Occipital lobe (tissue), 1 donor: ENCODE measurements at regions not wholly inside any gene's neighbourhood (a gene's known extent, or its start where the extent isn't known, plus 50 kb on each side); places are given as distances from the start of the nearest gene placed in this dataset.

Source experiments
- DNase-seq: peaks from one replicate; lab custom pipeline; 2025; lab: John Stamatoyannopoulos, UW

DNA sequence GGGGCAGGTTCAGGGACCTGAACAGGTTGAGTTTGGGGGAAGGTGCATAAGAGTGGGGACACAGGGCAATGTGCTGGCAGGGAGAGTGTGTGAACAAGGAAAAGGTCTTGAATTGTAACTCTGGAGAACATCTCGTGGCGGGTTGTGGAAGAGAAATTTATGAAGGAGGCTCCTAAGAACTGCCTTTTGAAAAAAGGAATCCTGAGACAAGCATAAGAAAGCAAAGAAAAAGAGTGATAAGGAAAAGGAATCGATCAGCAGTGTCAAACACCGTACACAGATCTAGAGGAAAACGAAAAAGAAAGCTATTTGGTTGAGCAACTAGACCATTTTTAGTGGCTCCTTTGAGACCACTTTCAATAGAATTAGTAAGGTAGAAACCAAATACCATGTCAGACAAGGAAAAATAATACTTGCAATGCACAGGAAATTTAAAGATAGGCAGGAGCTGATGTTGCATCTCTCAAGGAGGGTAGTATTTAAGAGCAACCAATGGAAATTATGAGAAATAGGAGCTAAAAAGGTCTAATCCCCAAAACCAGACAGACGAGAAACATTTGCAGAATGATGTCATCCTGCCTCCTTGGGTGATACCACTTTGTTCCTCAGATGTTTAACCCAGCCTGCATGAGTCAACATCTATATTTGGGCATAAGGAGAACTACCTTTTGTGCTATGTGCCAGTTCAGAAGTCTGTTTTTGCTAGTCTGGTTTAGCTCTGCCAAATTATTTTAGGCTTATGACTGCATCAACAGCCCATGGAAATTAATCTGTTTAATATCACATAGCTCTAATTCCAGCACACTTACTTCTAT is 64.5 kb upstream of the STK38L start:
- no peak for DNase-seq

DNA sequence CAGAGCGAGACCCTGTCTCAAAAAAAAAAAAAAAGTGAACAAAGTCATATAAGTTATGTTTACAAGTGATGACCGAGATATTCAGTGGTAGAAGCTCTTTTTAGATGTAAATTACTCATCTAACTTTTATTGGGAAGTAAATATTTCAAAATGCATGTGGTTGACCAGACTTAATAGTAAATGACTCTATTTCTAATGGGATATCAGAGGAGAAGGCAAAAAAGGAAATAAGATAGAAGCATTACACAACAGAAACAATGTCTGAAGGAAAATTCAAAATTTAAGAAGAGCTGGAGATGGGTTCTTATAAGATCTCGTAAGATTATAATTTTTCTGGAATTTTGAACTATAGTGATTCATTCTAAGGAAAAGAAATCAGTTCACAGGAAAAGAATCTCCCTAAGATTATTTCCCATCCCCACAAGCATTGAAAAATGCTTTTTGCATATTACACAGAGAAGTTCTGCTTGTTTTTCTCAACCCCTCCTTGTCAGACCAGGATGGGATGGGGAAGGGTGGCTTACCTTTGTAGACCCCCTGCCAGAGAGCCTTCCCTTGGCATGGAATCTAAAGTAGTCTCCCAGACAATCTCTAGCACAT is 63.1 kb upstream of the STK38L start:
- no peak for DNase-seq

DNA sequence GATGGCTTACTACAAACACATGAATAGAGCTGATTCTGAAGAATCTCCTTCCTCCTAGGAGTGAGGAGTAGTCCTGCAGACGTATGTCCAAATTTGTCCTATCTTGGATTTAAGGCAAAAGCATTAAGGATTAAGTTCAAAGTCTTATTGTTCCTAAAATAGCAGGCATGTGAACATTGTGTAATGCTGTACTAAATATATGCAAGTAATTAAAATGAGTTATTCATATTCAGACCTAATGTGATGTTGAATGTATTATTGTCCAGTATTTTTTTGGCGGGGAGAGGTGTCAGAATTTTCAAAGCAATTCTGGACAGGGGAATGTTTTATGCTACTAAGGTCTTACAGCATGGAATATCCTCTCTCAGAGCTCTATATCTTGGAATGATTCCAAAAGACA is 60.7 kb upstream of the STK38L start:
- no peak for DNase-seq

DNA sequence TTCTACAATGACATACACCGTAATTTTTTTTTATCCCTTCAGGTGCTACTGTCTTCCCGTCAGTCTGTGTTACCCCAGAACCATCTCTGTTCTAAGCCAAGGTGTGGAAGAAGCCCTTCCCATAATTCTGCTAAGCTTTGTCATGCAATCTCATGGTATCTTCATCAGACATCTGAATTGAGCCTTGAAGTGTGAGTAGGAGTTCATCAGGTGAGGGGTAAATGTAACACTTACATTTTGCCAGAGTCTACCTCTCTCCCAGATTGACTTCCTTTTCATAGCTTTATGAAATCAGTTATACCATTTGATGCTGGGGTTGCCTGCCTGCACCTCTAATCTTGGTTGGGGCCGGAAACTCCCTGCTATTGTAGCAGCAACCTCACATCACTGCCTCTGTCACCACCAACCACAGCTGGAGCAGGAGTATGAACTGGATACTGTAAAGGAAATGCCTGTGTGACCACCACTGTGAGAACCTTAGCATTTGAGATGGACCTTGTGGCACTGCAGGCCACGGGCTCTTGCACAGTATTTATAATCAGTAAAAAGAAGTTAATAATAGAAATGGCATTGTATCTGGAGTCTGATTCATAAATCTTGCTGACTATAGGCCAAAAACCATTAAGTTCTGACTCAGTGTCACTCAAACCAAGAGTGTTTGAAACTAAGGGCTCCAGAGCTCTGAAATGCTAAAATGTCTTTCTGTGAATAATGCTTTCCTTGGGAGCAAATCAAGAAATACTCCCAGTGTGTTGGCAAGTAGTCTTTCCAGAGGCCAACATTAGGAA is 58.7 kb upstream of the STK38L start:
- no peak for DNase-seq

DNA sequence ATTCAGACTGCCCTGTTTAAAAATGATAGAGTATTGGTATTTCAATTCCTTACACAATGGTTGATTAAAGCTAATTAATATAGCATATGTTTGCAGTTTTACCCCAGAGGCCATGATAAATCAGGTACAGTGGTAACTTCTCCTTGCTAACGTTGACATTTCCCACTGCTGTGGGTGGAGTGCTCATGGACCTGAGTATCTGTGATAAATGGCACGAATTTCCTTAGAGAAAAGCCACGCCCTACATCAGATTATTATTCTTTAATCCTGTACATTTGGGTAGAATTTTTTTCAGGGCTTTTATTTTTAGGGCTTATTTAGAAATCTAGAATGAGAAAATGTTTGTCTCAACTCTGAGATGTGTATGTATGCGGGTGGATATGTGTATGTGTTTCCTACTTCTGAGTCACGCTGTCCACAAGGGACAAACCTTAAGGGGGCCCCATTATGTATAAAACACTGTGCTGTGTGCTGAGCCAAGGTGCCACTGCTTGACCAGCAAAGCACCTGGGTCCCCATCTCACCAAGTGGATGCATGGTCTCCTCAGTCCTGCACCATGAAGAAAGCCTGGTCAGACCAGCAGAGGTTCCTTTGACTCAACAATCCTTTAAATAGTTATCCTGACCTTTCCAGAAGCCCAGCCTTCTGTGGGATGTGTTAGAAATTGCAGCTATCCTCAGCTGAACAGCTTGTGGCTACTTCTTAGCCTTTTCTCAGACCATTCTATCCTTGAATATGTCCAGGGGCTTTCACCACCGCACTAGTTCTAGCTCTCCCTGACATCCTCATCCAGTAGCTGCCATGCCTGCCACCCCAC is 57.9 kb upstream of the STK38L start:
- no peak for DNase-seq

DNA sequence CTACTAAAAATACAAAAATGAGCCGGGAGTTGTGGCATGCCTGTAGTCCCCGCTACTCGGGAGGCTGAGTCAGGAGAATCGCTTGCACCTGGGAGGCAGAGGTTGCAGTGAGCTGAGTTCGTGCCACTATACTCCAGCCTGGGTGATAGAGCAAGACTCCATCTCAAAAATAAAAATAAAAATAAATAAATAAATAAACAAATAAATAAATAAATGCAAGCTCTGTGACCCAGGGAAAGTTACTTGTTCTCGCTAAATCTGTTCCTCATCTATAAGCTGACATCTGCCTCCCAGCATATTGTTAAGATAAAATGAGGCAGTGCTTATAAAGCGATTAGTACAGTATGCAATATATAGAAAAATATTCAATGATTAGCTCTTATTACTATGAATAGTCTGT is 56.4 kb upstream of the STK38L start:
- no peak for DNase-seq

DNA sequence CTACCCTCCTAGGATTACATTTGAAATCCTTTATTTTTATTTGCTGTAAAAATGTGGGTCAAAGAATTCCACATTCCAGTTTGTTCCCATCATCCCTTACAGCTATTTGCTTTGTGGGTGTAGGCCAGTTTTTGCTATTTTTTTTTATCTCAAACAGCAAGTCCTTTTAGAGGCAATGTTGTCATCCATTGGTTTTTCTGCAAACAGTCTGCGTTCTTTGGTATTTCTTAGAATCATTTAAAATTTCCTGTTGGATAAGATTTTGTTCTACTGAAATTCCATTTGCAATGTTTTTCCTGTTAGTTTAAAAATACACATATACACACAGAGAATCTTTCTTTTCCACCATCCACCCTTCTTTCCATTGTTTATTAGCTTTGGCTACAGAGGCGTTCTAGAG is 53.3 kb upstream of the STK38L start:
- no peak for DNase-seq

DNA sequence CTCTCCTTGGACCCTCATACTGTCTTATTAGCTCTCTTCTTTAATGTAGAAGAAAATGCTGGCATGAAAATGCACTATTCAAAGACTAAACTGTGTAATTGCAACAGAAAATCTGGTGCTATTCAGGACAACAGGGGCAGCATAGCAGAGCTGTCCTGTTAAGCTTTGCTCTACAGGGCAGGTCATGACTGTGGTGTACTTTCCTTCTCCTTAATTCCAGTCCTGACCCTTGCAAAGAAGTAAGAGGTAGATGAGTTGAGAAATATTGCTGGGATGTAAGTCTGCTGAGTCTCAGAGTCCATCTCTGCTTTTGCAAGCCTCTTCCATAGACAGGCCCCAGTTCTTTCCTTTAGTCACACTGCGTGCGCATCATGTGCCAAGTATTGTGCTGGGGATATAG is 52.6 kb upstream of the STK38L start:
- DNase-seq, result no peak

DNA sequence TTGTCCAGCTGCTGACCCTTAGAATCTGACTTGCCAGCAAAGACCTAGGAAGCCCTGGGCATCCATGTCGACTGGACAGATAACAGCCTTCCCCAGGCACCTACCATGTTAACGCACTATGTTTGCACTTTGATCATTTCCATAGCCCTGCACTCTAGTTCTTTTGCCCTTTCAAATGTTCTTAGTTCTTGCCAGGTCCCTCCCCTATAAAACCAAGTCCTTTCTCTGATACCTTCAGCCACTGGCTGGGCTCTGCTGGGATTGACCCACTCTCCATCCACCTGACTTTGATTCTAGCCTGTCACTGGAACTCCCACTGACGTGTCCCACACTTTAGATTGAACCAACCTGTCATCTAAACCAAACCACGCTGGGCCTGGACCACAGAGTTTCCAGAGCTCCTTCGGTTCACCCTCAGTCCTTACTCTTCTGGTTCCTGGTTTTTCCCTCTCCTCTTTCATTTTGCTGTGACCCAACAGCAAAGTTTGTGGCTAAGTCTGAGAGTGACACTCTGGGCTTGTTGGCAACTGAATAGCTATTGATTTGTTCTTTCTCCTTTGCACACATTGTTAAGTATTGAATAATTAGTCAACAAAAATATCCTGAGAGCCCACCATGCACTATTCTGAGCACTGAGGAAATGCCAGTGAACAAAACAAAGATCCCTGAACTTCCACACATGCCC is 51.8 kb upstream of the STK38L start:
- no peak for DNase-seq

DNA sequence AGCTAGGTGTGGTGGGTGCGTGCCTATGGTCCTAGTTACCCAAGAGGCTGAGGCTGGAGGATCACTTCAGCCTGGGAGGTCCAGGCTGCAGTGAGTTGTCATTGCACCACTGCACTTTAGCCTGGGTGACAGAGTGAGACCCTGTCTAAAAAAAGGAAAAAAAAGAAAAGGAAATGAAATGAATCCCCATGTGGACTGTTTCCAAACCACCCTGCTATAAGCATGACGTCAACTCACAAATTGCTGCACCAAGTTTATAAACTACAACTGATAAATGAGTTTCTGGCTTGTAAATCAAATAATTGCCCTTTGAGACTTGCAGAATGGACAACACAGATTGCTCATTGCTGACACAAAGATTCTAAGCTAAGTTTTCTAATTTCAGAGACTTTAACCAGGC is 51.0 kb upstream of the STK38L start:
- DNase-seq, result no peak

DNA sequence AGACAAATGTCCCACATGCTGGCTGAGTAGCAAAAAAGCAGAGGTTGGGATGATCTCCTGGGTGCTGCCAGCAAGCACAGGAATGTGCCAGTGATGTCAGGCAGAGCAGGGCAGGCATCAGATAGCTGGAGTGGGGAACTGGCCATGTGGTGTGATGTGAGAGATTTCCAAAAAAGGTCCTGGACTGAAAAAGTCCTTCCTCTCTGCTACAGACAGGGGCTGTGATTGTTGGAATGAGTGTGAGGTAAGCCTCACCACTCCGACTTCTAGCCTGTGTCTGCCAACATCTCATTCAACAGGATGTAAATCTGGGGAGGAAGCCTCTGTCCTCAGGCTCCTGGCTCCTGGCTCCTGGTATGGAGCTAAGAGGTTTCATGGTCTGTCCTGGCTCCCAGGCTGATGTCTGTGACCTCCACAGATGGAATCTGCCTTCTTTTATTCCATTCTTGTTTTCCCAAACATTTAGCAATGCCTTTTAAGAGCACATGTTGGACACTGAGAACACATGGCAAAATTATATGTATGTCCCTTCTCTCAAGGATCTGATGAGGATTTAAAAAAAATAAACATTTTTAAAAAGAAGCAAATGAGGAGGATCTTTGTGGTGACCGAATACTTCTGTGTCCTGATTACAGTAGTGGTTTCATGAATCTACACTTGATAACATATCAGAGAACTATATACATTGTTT is 50.1 kb upstream of the STK38L start:
- no peak for DNase-seq
